ENCODE measurements at regions not wholly inside any gene's neighbourhood (a gene's known extent, or its start where the extent isn't known, plus 50 kb on each side); places are given as distances from the start of the nearest gene placed in this dataset.

GRCh38 chr15:60128710-60129109, 124.6 kb downstream of the FOXB1 start:
- no peak overlapping the region for H3K4me3 ChIP-seq (ENCODE audit: low read depth, low read length)
- DNase-seq (ENCODE audit: low read depth) = no peak
- TF ChIP-seq CTCF (IDR thresholded peaks at IDR 0.05; ENCODE audit: insufficient read depth, low read depth, low read length, missing control alignments) = no peak

DNA sequence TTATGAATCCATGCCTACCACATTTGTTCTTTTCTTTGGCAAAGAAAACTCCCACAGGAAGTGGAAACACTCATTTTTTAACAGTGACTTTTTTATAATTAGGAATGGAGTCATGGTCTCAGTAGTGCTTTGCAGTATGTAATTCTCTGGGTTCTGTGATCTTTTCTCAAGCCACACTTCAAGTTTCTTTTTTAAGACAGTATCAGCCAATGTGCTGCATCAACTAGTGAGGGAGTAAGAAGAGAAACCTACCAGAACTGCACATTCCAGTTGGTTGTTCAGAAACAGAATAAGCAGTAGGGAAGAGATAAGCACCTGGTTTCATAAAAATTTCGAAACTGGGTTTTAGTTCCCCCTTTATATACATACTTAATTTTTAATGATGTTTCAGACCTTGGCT, 126.3 kb downstream of the FOXB1 start:
- DNase-seq (ENCODE audit: low read depth) = peak; percentile 21
- no peak overlapping the region for H3K4me3 ChIP-seq (ENCODE audit: low read depth, low read length)
- TF ChIP-seq CTCF (IDR thresholded peaks at IDR 0.05; ENCODE audit: insufficient read depth, low read depth, low read length, missing control alignments) = no peak

GRCh38 chr15:60130821-60131220, 126.7 kb downstream of the FOXB1 start:
- no peak for DNase-seq (ENCODE audit: low read depth)
- H3K4me3 ChIP-seq (ENCODE audit: low read depth, low read length) = no peak overlapping the region
- no peak for TF ChIP-seq CTCF (IDR thresholded peaks at IDR 0.05; ENCODE audit: insufficient read depth, low read depth, low read length, missing control alignments)

DNA sequence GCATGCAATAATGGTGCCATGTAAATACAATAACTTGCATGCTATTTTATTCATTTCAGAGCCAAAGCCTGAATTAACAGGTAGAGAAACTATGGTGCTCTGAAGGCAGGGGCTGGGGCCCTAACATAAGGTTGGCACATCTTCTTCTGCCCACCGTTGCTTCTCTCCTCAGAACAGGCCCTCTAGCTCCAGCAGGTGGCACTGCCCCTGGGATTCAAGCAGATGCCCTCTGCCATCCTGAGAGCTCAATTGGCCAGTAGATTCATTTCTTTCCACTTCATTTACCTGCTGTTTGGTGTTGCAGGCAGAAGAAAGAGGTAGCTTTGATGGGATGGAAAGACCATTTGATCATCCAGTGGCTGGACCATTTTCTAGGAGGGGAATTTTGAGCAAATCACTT, 130.5 kb downstream of the FOXB1 start:
- TF ChIP-seq CTCF (IDR thresholded peaks at IDR 0.05; ENCODE audit: insufficient read depth, low read depth, low read length, missing control alignments) = peak; percentile 20
- H3K4me3 ChIP-seq (ENCODE audit: low read depth, low read length) = no peak overlapping the region
- no peak for DNase-seq (ENCODE audit: low read depth)

GRCh38 chr15:60135961-60136360, 131.8 kb downstream of the FOXB1 start:
- no peak overlapping the region for H3K4me3 ChIP-seq (ENCODE audit: low read depth, low read length)
- no peak for DNase-seq (ENCODE audit: low read depth)
- TF ChIP-seq CTCF (IDR thresholded peaks at IDR 0.05; ENCODE audit: insufficient read depth, low read depth, low read length, missing control alignments) = no peak

GRCh38 chr15:60137711-60138396, 133.7 kb downstream of the FOXB1 start:
- no peak for DNase-seq (ENCODE audit: low read depth)
- H3K4me3 ChIP-seq (ENCODE audit: low read depth, low read length) = no peak overlapping the region
- no peak for TF ChIP-seq CTCF (IDR thresholded peaks at IDR 0.05; ENCODE audit: insufficient read depth, low read depth, low read length, missing control alignments)

- no peak overlapping the region for H3K4me3 ChIP-seq (ENCODE audit: low read depth, low read length)
- no peak for DNase-seq (ENCODE audit: low read depth)
- TF ChIP-seq CTCF (IDR thresholded peaks at IDR 0.05; ENCODE audit: insufficient read depth, low read depth, low read length, missing control alignments) = no peak
Observed at GRCh38 chr15:60138397-60138968, 134.4 kb downstream of the FOXB1 start.
